ENCODE measurements at regions not wholly inside any gene's neighbourhood (a gene's known extent, or its start where the extent isn't known, plus 50 kb on each side); places are given as distances from the start of the nearest gene placed in this dataset.

DNA sequence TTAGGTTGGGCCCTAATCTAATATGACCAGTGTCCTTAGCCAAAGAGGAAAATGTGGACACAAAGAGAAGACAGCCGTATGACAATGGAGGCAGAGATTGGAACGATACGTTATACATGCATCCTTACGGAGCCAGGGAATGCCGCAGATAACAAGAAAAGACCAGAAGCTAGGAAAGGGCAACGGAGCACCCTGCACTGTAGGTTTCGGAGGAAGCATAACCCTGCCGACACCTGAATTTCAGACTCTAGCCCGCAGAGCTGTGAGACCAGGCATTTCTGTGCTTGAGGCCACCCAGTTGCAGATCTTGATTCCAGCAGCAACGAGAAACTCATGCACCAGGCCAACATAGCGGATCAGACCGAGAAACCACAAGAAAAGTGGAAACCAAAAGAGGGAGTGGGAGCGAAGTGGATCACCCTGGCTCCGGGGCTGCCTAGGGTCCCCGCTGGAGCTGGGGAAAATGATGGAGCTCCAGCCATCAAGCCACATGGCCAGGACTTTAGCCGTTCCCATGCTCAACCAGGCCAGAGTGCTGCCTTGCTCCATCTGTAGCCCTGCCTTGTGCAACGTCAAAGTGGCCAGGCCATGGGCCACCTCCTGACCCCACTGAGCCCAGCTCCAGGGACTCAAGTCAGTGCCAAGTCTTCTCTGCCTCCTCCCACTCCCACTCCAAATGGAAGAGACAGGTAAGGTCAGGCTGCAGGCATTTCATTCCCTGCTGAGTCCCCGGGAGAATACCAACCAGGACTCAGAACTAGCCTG, 51.7 kb upstream of the RPL38 start:
- H3K4me1 Mint-ChIP-seq: no peaks in the 10 kb centered on the region
- POLR2A ChIA-PET: no interaction called here
- H3K27me3 Mint-ChIP-seq: peaks cover 27% of the 10 kb centered on the region

DNA sequence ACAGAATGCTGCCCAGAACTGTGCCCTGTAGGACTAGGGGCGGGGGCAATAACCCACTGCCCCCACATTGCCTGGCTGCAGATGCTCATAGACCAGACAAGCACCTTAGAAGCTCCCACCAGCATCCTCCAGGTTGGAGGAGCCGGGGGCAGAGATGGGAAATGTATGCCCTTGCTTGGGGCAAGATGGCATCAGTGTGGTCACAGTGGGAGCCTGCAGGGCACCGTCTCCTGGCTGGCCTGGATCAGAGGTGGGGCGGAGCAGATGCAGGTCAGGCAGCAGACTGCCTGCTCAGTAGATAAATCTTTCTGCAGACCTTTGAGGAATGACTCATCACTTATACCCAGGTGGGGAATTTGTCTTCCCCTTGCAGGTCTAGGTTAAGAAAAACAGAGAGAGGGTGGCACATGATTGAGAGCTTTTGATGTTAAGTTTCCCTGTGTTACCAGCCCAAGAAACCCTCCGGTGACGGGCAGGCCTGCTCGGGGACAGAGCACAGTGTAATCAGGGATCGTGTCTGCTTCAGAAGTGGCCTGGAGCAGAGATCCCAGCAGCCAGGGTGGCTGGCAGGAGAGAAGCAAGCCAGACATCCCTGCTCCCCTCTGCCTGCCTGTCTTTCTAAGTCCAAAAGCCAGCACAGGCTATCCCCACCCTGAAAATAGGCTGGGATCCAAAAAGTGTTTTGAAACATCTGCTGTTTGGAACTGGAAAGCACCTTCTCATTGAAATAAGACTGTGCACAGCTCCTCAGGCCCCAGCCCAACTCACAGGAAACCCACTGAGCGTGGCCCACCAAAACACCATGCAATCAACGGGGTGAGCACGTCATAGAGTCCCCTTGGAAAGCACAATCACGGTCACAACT, 50.7 kb upstream of the RPL38 start:
- DNase-seq: no peak
- POLR2A ChIA-PET: no interaction called here
- Mint-ChIP-seq H3K9me3 (no peaks in the 10 kb centered on the region), H3K4me1 (no peaks in the 10 kb centered on the region), H3K27me3 (peaks cover 24% of the 10 kb centered on the region), H3K4me3 (no peak overlapping the region), H3K27ac (no peak overlapping the region), H3K36me3 (ENCODE audit: low read depth) (no peaks in the 10 kb centered on the region)
- intact Hi-C loops (cut with micrococcal nuclease): no loop called here
- CTCF ChIA-PET: no interaction called here
- ATAC-seq (ENCODE audit: low read depth): no peak
- TF ChIP-seq, protein P1, sequence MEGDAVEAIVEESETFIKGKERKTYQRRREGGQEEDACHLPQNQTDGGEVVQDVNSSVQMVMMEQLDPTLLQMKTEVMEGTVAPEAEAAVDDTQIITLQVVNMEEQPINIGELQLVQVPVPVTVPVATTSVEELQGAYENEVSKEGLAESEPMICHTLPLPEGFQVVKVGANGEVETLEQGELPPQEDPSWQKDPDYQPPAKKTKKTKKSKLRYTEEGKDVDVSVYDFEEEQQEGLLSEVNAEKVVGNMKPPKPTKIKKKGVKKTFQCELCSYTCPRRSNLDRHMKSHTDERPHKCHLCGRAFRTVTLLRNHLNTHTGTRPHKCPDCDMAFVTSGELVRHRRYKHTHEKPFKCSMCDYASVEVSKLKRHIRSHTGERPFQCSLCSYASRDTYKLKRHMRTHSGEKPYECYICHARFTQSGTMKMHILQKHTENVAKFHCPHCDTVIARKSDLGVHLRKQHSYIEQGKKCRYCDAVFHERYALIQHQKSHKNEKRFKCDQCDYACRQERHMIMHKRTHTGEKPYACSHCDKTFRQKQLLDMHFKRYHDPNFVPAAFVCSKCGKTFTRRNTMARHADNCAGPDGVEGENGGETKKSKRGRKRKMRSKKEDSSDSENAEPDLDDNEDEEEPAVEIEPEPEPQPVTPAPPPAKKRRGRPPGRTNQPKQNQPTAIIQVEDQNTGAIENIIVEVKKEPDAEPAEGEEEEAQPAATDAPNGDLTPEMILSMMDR (IDR thresholded peaks at IDR 0.05): no peak

More for the DNA sequence above, 51.7 kb upstream of the RPL38 start:
- no peaks in the 10 kb centered on the region for H3K9me3 Mint-ChIP-seq
- TF ChIP-seq, protein P1 (IDR thresholded peaks at IDR 0.05): no peak
- DNase-seq (no peak), ATAC-seq (ENCODE audit: low read depth) (no peak)
- CTCF ChIA-PET: no interaction called here
- H3K4me3 Mint-ChIP-seq: no peak overlapping the region
- intact Hi-C loops (cut with micrococcal nuclease): no loop called here
- H3K27ac Mint-ChIP-seq: no peak overlapping the region
- H3K36me3 Mint-ChIP-seq (ENCODE audit: low read depth): no peaks in the 10 kb centered on the region

DNA sequence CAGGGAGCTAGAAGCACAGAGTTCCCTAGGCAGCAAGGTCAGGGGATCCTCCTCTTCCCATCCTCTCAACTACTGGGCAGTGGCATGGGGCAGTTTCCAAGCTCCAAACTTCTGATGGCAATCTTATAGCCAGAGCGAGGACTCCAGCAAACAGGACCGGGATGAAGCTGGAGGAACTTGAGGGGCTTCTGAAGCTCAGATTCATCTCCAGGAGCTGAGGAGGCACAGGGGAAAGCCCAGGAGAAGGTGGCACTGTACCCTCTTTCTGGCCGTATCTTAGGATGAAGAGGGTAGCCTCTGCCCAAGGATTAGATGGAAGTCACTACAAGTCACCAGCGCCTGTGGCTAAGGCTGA, 50.0 kb upstream of the RPL38 start:
- Mint-ChIP-seq H3K4me3 (no peak overlapping the region), H3K27me3 (peaks cover 24% of the 10 kb centered on the region), H3K4me1 (no peaks in the 10 kb centered on the region), H3K27ac (no peak overlapping the region), H3K36me3 (ENCODE audit: low read depth) (no peaks in the 10 kb centered on the region), H3K9me3 (no peaks in the 10 kb centered on the region)
- intact Hi-C loops (cut with micrococcal nuclease): no loop called here
- ChIA-PET CTCF (no interaction called here), POLR2A (no interaction called here)
- no peak for DNase-seq
- no peak for ATAC-seq (ENCODE audit: low read depth)
- TF ChIP-seq, protein P1 (IDR thresholded peaks at IDR 0.05): no peak
